Lung (tissue), 11 donors: ENCODE measurements at regions not wholly inside any gene's neighbourhood (a gene's known extent, or its start where the extent isn't known, plus 50 kb on each side); places are given as distances from the start of the nearest gene placed in this dataset.

ENCODE experiments used
- ATAC-seq: fragments of 200-7000 bp; cut with Tn5 transposase; one replicate; pipeline ENCODE4 v1.9.1; 2020; ENCODE audit warnings: moderate number of reproducible peaks; ENCODE audit not compliant: insufficient read depth, low FRiP score
- DNase-seq, 3 donors: peaks; one replicate each; pipeline ENCODE4 v3.0.0-alpha.2; 2013 to 2017
- H3K27ac ChIP-seq, 2 donors: one replicate each; pipeline ENCODE4 v1.5.1; 2013; ENCODE audit warnings: mild to moderate bottlenecking in 2 of 2, moderate library complexity in 2 of 2, control low read depth in 1 of 2, inconsistent platforms in 1 of 2, low read depth in 1 of 2, low read length in 1 of 2
- H3K27me3 ChIP-seq, 3 donors: one replicate each; pipeline ENCODE4 v1.5.1; 2013; ENCODE audit warnings: low read length in 2 of 3; ENCODE audit not compliant: control insufficient read depth in 3 of 3, insufficient read depth in 3 of 3
- H3K36me3 ChIP-seq, 4 donors: one replicate each; pipeline ENCODE4 v1.5.1; 2013; ENCODE audit warnings: low read length in 4 of 4, mild to moderate bottlenecking in 1 of 4, moderate library complexity in 1 of 4; ENCODE audit not compliant: control insufficient read depth in 4 of 4, insufficient read depth in 4 of 4
- H3K4me1 ChIP-seq, 5 donors: one replicate each; pipeline ENCODE4 v1.5.1; 2013; ENCODE audit warnings: low read length in 5 of 5, mild to moderate bottlenecking in 2 of 5, moderate library complexity in 1 of 5; ENCODE audit not compliant: control insufficient read depth in 5 of 5, insufficient read depth in 5 of 5
- H3K4me3 ChIP-seq: one replicate; pipeline ENCODE4 v1.5.1; 2013; ENCODE audit warnings: mild to moderate bottlenecking, control low read depth, moderate library complexity
- H3K9ac ChIP-seq, 2 donors: one replicate each; pipeline ENCODE4 v1.5.1; 2013; ENCODE audit warnings: low read length in 2 of 2, control low read depth in 1 of 2; ENCODE audit not compliant: insufficient read depth in 1 of 2
- H3K9me3 ChIP-seq, 4 donors: one replicate each; pipeline ENCODE4 v1.5.1; 2013; ENCODE audit warnings: low read length in 3 of 4, mild to moderate bottlenecking in 1 of 4, moderate library complexity in 1 of 4; ENCODE audit not compliant: control insufficient read depth in 4 of 4, insufficient read depth in 3 of 4
- WGBS, 2 donors: extraction: QIAGEN DNeasy Blood & Tissue Kit; methylation state at CpG; one replicate each; pipeline ENCODE4 v1.1.7; 2013; 5-methylcytosine and 5-hydroxymethylcytosine counted together
- TF ChIP-seq, protein P1 (sequence below): IDR thresholded peaks from 2 replicates; pipeline ENCODE4 v1.5.1; 2012; ENCODE audit warnings: mild to moderate bottlenecking; ENCODE audit errors: control extremely low read depth, extremely low read depth
- donor health status: control.
- donor health status: control.
- donor health status: Bipolar disorder and iron deficiency.
- donor health status: healthy.
- donor health status: DM: yes; HTN: yes; CAD: no.

- Histone ChIP-seq H3K4me3 (no peak overlapping the region), H3K9ac (no peak overlapping the region), H3K27me3 (no peaks in the 10 kb centered on the region), H3K27ac (no peak overlapping the region), H3K9me3 (no peaks in the 10 kb centered on the region), H3K36me3 (no peaks in the 10 kb centered on the region), H3K4me1 (peaks cover 0 to 8% (median 0%) of the 10 kb centered on the region in 5 donors)
- TF ChIP-seq, protein P1, sequence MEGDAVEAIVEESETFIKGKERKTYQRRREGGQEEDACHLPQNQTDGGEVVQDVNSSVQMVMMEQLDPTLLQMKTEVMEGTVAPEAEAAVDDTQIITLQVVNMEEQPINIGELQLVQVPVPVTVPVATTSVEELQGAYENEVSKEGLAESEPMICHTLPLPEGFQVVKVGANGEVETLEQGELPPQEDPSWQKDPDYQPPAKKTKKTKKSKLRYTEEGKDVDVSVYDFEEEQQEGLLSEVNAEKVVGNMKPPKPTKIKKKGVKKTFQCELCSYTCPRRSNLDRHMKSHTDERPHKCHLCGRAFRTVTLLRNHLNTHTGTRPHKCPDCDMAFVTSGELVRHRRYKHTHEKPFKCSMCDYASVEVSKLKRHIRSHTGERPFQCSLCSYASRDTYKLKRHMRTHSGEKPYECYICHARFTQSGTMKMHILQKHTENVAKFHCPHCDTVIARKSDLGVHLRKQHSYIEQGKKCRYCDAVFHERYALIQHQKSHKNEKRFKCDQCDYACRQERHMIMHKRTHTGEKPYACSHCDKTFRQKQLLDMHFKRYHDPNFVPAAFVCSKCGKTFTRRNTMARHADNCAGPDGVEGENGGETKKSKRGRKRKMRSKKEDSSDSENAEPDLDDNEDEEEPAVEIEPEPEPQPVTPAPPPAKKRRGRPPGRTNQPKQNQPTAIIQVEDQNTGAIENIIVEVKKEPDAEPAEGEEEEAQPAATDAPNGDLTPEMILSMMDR: no peak
- WGBS, 2 donors: 79 to 83% methylated on average over 3 of the region's 3 CpGs
- DNase-seq: no peak
- no peak for ATAC-seq
These were observed 109.6 kb upstream of the KIT start for GRCh38 chr4:54548098-54548620.

DNA sequence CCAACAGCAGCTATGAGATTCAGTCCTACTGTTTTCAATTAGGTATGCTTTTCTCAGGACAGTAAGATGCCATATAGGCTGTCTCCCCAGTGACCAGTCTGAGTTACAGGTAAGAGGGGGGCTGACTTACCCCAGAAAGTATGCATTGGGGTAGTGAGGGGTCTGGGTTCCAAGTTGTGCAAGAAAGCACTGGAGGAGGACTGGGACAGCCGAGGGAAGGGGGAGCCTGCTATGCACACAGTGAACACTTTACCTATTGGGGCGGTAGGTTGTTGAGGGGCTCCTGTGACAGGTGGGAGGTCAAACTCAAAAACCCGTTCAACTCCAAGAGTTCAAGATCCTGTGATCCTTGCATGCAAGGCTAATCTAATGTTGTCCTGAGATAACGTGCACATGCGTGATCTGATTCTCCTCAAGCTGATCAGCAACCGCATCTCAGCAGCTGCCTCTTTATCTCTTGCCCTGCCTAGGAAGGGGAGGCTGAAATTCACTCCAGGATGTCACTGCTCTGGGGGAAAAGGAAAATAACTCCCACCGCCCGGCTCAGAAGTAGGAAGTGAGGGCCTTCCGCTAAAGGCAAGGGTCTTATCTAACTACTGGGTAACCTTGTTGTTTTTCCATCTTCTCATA, 108.8 kb upstream of the KIT start:
- no peaks in the 10 kb centered on the region for H3K36me3 ChIP-seq
- ATAC-seq (no peak), DNase-seq (no peak)
- H3K27ac ChIP-seq: no peak overlapping the region
- no peak overlapping the region for H3K9ac ChIP-seq
- H3K27me3 ChIP-seq: no peaks in the 10 kb centered on the region
- peaks cover 0 to 8% (median 0%) of the 10 kb centered on the region in 5 donors for H3K4me1 ChIP-seq
- WGBS, 2 donors: 78 to 81% methylated on average over 9 of the region's 9 CpGs
- H3K4me3 ChIP-seq: no peak overlapping the region
- TF ChIP-seq, protein P1: no peak
- H3K9me3 ChIP-seq: no peaks in the 10 kb centered on the region

GRCh38 chr4:54550395-54551171, 107.2 kb upstream of the KIT start:
- ATAC-seq (no peak), DNase-seq (peak; percentile 28 to 53 (median 34))
- H3K36me3 ChIP-seq: no peaks in the 10 kb centered on the region
- no peak overlapping the region for H3K9ac ChIP-seq
- WGBS, 2 donors: 49 to 60% methylated on average over 8 of the region's 8 CpGs
- H3K4me1 ChIP-seq: peaks cover 0 to 9% (median 0%) of the 10 kb centered on the region in 5 donors
- no peaks in the 10 kb centered on the region for H3K9me3 ChIP-seq
- H3K27me3 ChIP-seq: no peaks in the 10 kb centered on the region
- H3K27ac ChIP-seq: no peak overlapping the region
- H3K4me3 ChIP-seq: no peak overlapping the region
- TF ChIP-seq, protein P1: no peak
